IPS-15b (cell line): ENCODE measurements at regions not wholly inside any gene's neighbourhood (a gene's known extent, or its start where the extent isn't known, plus 50 kb on each side); places are given as distances from the start of the nearest gene placed in this dataset.
"Not testable (repeated sequence)": the region's sequence is repeated elsewhere in the genome, so short reads cannot be mapped to it uniquely, and the experiment has no call there.

ENCODE experiments used
- H3K27me3 ChIP-seq: one replicate; pipeline ENCODE4 v1.6.1; 2013; ENCODE audit warnings: low read length; ENCODE audit not compliant: control insufficient read depth, insufficient read depth
- H3K36me3 ChIP-seq: one replicate; pipeline ENCODE4 v1.6.1; 2013; ENCODE audit warnings: low read length; ENCODE audit not compliant: control insufficient read depth, insufficient read depth
- H3K4me1 ChIP-seq: one replicate; pipeline ENCODE4 v1.6.1; 2013; ENCODE audit warnings: mild to moderate bottlenecking, low read length; ENCODE audit not compliant: control insufficient read depth, insufficient read depth
- H3K4me3 ChIP-seq: one replicate; pipeline ENCODE4 v1.5.1; 2013; ENCODE audit warnings: low read depth, low read length
- H3K9ac ChIP-seq: one replicate; pipeline ENCODE4 v1.6.1; 2013; ENCODE audit warnings: low read depth, mild to moderate bottlenecking, low read length
- H3K9me3 ChIP-seq: one replicate; pipeline ENCODE4 v1.6.1; 2013; ENCODE audit warnings: mild to moderate bottlenecking, low read length; ENCODE audit not compliant: control insufficient read depth, insufficient read depth

GRCh38 chr5:17864903-17865302, 230.6 kb downstream of the TAF11L14 start:
- H3K4me1 ChIP-seq, H3K27me3 ChIP-seq, H3K9me3 ChIP-seq, H3K4me3 ChIP-seq, H3K9ac ChIP-seq, H3K36me3 ChIP-seq: not testable (repeated sequence)

GRCh38 chr5:17865966-17866365, 231.7 kb downstream of the TAF11L14 start:
- H3K27me3 ChIP-seq, H3K36me3 ChIP-seq, H3K9me3 ChIP-seq, H3K4me3 ChIP-seq, H3K4me1 ChIP-seq, H3K9ac ChIP-seq: not testable (repeated sequence)

GRCh38 chr5:17872204-17872603, 237.9 kb downstream of the TAF11L14 start:
- H3K36me3 ChIP-seq, result no peaks in the 10 kb centered on the region
- no peaks in the 10 kb centered on the region for H3K4me1 ChIP-seq
- no peaks in the 10 kb centered on the region for H3K9me3 ChIP-seq
- no peaks in the 10 kb centered on the region for H3K27me3 ChIP-seq
- H3K9ac ChIP-seq, result no peak overlapping the region
- no peak overlapping the region for H3K4me3 ChIP-seq

DNA sequence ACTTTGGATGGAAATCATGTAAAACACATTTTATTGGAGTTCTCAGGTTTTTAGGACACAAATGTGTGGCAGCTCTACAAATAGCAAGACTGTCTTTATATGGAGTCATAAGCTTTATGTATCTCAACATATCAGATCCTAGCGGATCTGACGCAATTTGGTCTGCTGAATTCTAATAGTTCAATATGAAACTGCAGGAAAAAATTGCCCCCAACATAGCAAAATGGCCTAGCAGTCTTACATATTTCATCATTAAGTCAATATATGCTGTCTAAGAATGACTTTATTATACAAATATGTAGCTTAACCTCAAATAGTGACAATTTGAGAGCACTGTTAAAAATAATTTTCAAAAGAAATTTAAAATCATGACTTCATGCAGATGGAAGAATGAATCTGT, 244.3 kb downstream of the TAF11L14 start:
- Histone ChIP-seq H3K4me3 (no peak overlapping the region), H3K9me3 (no peaks in the 10 kb centered on the region), H3K27me3 (no peaks in the 10 kb centered on the region), H3K9ac (no peak overlapping the region), H3K36me3 (no peaks in the 10 kb centered on the region), H3K4me1 (peaks cover 3% of the 10 kb centered on the region)

DNA sequence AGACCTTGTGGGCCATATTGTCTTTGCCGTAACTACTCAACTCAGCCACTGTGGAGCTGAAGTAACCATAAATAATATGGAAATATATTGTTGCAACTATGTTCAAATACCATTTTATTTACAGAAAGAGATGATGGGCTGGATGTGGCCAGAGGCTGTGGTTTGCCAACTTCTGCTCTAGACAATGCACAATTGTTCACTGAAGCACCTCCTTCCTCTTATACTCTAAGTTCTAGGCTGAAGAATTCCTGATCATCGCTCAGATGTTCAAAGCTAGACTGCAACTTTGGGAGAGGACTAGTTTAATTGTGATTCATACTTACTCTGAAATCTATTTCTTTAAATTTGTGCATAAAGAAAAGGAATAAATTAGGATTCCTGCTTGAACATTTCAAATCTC, 245.0 kb downstream of the TAF11L14 start:
- Histone ChIP-seq H3K9me3 (no peaks in the 10 kb centered on the region), H3K9ac (no peak overlapping the region), H3K36me3 (no peaks in the 10 kb centered on the region)

GRCh38 chr5:17880869-17881268, 246.6 kb downstream of the TAF11L14 start:
- no peak overlapping the region for H3K9ac ChIP-seq
- no peaks in the 10 kb centered on the region for H3K36me3 ChIP-seq
- no peaks in the 10 kb centered on the region for H3K9me3 ChIP-seq
- H3K4me3 ChIP-seq, result no peak overlapping the region
- H3K27me3 ChIP-seq, result no peaks in the 10 kb centered on the region
- H3K4me1 ChIP-seq, result peaks cover 3% of the 10 kb centered on the region

More for the DNA sequence above, 245.0 kb downstream of the TAF11L14 start:
- H3K27me3 ChIP-seq, result no peaks in the 10 kb centered on the region
- H3K4me1 ChIP-seq, result peaks cover 3% of the 10 kb centered on the region
- H3K4me3 ChIP-seq, result no peak overlapping the region

DNA sequence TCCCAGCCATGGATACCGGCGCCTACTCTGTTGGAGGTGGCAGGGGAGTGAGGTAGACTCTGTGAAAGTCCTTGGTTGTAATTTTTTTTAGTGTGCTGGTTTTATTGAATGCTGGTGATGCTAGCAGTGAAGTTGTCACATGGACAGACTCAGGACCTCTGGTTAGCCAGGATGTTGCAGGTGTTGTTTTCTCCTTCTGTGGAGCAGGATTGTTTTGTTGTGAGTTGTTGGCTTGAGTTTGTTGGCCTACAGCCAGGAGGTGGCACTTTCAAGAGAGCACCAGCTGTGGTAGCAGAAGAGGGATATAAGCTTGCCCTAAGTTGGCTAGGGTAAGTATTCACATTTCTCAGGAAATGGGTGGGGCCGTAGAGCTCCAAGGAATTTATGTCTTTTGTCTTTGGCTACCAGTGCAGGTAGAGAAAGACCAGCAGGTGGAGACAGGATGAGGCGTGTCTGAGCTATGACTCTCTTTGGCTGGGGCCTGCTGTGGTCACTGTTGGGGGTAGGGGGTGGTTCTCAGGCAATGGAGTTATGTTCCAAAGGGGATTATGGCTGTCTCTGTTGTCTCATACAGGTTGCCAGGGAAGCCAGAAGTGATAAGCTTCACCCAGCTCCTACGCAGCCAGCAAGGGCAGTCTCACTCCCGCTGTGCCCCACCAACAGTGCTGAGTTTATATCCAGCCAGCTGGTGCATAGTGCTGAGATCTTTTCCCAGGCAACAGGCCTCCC, 248.7 kb downstream of the TAF11L14 start:
- Histone ChIP-seq H3K27me3 (no peaks in the 10 kb centered on the region), H3K9me3 (no peaks in the 10 kb centered on the region), H3K9ac (no peak overlapping the region), H3K4me3 (no peak overlapping the region), H3K36me3 (no peaks in the 10 kb centered on the region), H3K4me1 (peaks cover 3% of the 10 kb centered on the region)

GRCh38 chr5:17888155-17888554, 253.9 kb downstream of the TAF11L14 start:
- Histone ChIP-seq H3K9me3 (peaks cover 3% of the 10 kb centered on the region), H3K36me3 (no peaks in the 10 kb centered on the region), H3K27me3 (no peaks in the 10 kb centered on the region), H3K4me3 (no peak overlapping the region), H3K4me1 (peaks cover 2% of the 10 kb centered on the region), H3K9ac (no peak overlapping the region)

- H3K36me3 ChIP-seq, result no peaks in the 10 kb centered on the region
- H3K4me1 ChIP-seq, result no peaks in the 10 kb centered on the region
- no peak overlapping the region for H3K9ac ChIP-seq
- peaks cover 3% of the 10 kb centered on the region for H3K9me3 ChIP-seq
- no peak overlapping the region for H3K4me3 ChIP-seq
- no peaks in the 10 kb centered on the region for H3K27me3 ChIP-seq
Observed at GRCh38 chr5:17890501-17890900, 256.2 kb downstream of the TAF11L14 start.

GRCh38 chr5:17891881-17892280, 257.6 kb downstream of the TAF11L14 start:
- no peaks in the 10 kb centered on the region for H3K4me1 ChIP-seq
- H3K9me3 ChIP-seq, result peaks cover 3% of the 10 kb centered on the region
- H3K27me3 ChIP-seq, result no peaks in the 10 kb centered on the region
- no peak overlapping the region for H3K4me3 ChIP-seq
- no peak overlapping the region for H3K9ac ChIP-seq
- H3K36me3 ChIP-seq, result no peaks in the 10 kb centered on the region

DNA sequence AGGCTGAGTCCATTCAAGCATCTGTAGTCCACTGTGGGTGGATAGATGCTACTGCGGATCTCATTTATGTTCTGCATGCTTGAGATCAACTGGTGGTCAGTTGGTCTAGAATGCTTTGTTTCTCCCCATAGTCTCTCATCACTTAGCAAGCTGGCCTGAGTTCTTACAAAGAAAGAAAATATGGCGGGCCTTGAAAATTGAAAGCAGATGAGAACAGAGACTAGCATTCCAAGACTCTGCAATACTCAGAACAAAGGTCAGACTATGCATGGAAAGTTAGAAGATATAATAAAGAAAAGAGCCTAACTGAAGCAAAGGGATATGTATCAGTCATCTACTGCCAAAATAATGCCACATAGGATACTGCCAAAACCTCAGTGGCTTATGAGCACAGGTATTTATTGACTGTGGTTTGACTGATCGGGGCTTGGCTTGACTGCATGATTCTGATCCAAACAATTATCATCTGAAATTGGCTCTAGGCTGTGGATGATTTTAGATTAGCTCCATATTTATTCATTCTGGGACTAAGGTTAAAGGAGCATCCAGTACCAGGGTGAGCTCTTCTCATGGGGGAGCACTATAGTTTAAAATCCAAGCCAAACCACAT, 258.9 kb downstream of the TAF11L14 start:
- H3K27me3 ChIP-seq, result no peaks in the 10 kb centered on the region
- no peaks in the 10 kb centered on the region for H3K4me1 ChIP-seq
- H3K9ac ChIP-seq, result no peak overlapping the region
- no peaks in the 10 kb centered on the region for H3K36me3 ChIP-seq
- no peak overlapping the region for H3K4me3 ChIP-seq
- peaks cover 3% of the 10 kb centered on the region for H3K9me3 ChIP-seq

DNA sequence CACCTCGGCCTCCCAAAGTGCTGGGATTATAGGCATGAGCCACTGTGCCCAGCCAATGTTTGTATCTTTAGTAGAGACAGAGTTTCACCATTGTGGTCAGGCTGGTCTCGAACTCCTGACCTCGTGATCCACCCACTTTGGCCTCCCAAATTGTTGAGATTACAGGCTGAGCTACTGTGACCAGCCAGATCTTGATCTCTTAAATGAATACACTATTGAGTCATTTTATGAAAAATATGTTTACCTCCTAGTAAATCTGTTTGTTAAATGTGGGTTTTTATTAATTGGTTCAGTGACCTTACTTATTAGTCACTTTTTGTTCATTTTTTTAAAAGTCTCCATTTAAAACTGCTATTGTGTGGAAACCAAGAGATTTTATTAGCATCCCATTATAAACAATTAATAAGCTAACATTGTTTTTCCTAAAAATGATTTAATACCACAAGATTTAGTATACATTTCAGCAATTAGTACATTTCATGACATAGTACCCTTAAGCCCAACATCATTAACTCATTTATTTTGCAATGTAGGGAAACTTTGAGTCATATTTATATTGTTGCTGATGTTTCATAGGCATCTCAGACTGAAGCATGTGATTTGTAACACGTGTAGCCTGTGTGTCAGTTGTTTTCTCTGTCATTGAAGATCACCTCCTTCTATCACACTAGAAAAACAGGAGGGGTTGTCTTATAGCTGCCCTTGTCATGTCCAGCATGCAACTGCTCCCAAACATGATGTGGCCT, 261.2 kb downstream of the TAF11L14 start:
- no peak overlapping the region for H3K4me3 ChIP-seq
- no peak overlapping the region for H3K9ac ChIP-seq
- no peaks in the 10 kb centered on the region for H3K4me1 ChIP-seq
- H3K27me3 ChIP-seq, result no peaks in the 10 kb centered on the region
- no peaks in the 10 kb centered on the region for H3K36me3 ChIP-seq
- H3K9me3 ChIP-seq, result peaks cover 3% of the 10 kb centered on the region
